HG02571 (cell line): ENCODE measurements at regions not wholly inside any gene's neighbourhood (a gene's known extent, or its start where the extent isn't known, plus 50 kb on each side); places are given as distances from the start of the nearest gene placed in this dataset.
"Not testable (repeated sequence)": the region's sequence is repeated elsewhere in the genome, so short reads cannot be mapped to it uniquely, and the experiment has no call there.

Source experiments
- ATAC-seq: cut with Tn5 transposase; IDR thresholded peaks from one replicate; pipeline ENCODE4 v1.9.1; 2021; ENCODE audit warnings: mild to moderate bottlenecking, moderate library complexity; ENCODE audit not compliant: unreplicated experiment

- not testable (repeated sequence) for ATAC-seq
These were observed 343.3 kb upstream of the PLGLB2 start for GRCh38 chr2:87404411-87405255.

- not testable (repeated sequence) for ATAC-seq
These were observed 342.2 kb upstream of the PLGLB2 start for GRCh38 chr2:87405531-87406216.

- not testable (repeated sequence) for ATAC-seq
These were observed 341.3 kb upstream of the PLGLB2 start for GRCh38 chr2:87406406-87407175.

- not testable (repeated sequence) for ATAC-seq
These were observed 338.3 kb upstream of the PLGLB2 start for GRCh38 chr2:87409601-87410000.

GRCh38 chr2:87410371-87410770 is 337.5 kb upstream of the PLGLB2 start:
- ATAC-seq = not testable (repeated sequence)

- not testable (repeated sequence) for ATAC-seq
These were observed 335.7 kb upstream of the PLGLB2 start for GRCh38 chr2:87412036-87412820.

- ATAC-seq = not testable (repeated sequence)
These were observed 333.6 kb upstream of the PLGLB2 start for GRCh38 chr2:87414331-87414730.

- ATAC-seq = not testable (repeated sequence)
These were observed 332.9 kb upstream of the PLGLB2 start for GRCh38 chr2:87414795-87415570.

- ATAC-seq = not testable (repeated sequence)
These were observed 332.2 kb upstream of the PLGLB2 start for GRCh38 chr2:87415586-87416265.

- ATAC-seq = not testable (repeated sequence)
These were observed 331.7 kb upstream of the PLGLB2 start for GRCh38 chr2:87416266-87416592.

GRCh38 chr2:87417147-87417546 is 330.7 kb upstream of the PLGLB2 start:
- ATAC-seq = not testable (repeated sequence)

GRCh38 chr2:87417742-87418567 is 329.9 kb upstream of the PLGLB2 start:
- not testable (repeated sequence) for ATAC-seq

GRCh38 chr2:87418823-87419822 is 328.8 kb upstream of the PLGLB2 start:
- ATAC-seq = not testable (repeated sequence)

- ATAC-seq = not testable (repeated sequence)
These were observed 327.9 kb upstream of the PLGLB2 start for GRCh38 chr2:87419980-87420379.

GRCh38 chr2:87420954-87421353 is 326.9 kb upstream of the PLGLB2 start:
- not testable (repeated sequence) for ATAC-seq

- ATAC-seq = not testable (repeated sequence)
These were observed 323.8 kb upstream of the PLGLB2 start for GRCh38 chr2:87423796-87424762.
